DND-41 (cell line): ENCODE measurements at regions not wholly inside any gene's neighbourhood (a gene's known extent, or its start where the extent isn't known, plus 50 kb on each side); places are given as distances from the start of the nearest gene placed in this dataset.

Experiments
- ATAC-seq: fragments of 200-7000 bp; cut with Tn5 transposase; 3 replicates; pipeline ENCODE4 v1.9.1; 2021; ENCODE audit warnings: low read depth; ENCODE audit not compliant: insufficient read depth
- DNase-seq: peaks from one replicate; pipeline ENCODE4 v3.0.0-alpha.2; 2020
- H2AFZ ChIP-seq: 2 replicates; pipeline ENCODE4 v1.6.0; 2012; ENCODE audit warnings: low read depth, low read length
- H3K27ac ChIP-seq: 2 replicates; pipeline ENCODE4 v1.5.1; 2012; ENCODE audit warnings: low read length, inconsistent platforms
- H3K27me3 ChIP-seq: fragments of 200-600 bp; sonication (generic); 2 replicates; pipeline ENCODE4 v1.6.0; 2012; ENCODE audit warnings: low read length, mild to moderate bottlenecking, inconsistent platforms; ENCODE audit not compliant: insufficient read depth, poor library complexity
- H3K36me3 ChIP-seq: 2 replicates; pipeline ENCODE4 v1.5.1; 2012; ENCODE audit warnings: low read length, inconsistent platforms; ENCODE audit not compliant: insufficient read depth
- H3K4me1 ChIP-seq: 2 replicates; pipeline ENCODE4 v1.5.1; 2012; ENCODE audit warnings: mild to moderate bottlenecking, low read length; ENCODE audit not compliant: insufficient read depth
- H3K4me2 ChIP-seq: 2 replicates; pipeline ENCODE4 v1.6.0; 2012; ENCODE audit warnings: mild to moderate bottlenecking, moderate library complexity, low read length, inconsistent platforms; ENCODE audit not compliant: insufficient read depth
- H3K4me3 ChIP-seq, 2 experiments: fragments of 200-600 bp in 1 of 2; shearing (Covaris generic) in 1 of 2; 2 replicates each; pipeline ENCODE4 v1.5.1; 2012 to 2016; ENCODE audit warnings: inconsistent platforms in 2 of 2, low read length in 2 of 2, mild to moderate bottlenecking in 2 of 2, low read depth in 1 of 2, moderate library complexity in 1 of 2
- H3K79me2 ChIP-seq: 2 replicates; pipeline ENCODE4 v1.6.0; 2012; ENCODE audit warnings: low read length, inconsistent platforms; ENCODE audit not compliant: insufficient read depth
- H3K9ac ChIP-seq: 2 replicates; pipeline ENCODE4 v1.6.0; 2012; ENCODE audit warnings: low read depth, mild to moderate bottlenecking, inconsistent platforms, low read length, moderate library complexity
- H3K9me3 ChIP-seq: 2 replicates; pipeline ENCODE4 v1.5.1; 2012; ENCODE audit warnings: low read length, moderate library complexity, mild to moderate bottlenecking, inconsistent platforms; ENCODE audit not compliant: insufficient read depth, severe bottlenecking
- H4K20me1 ChIP-seq: 2 replicates; pipeline ENCODE4 v1.6.0; 2012; ENCODE audit warnings: low read length; ENCODE audit not compliant: insufficient read depth
- EZH2 ChIP-seq: IDR thresholded peaks from 3 replicates; pipeline ENCODE4 v1.6.1; 2012; ENCODE audit warnings: borderline replicate concordance, low read depth, mild to moderate bottlenecking, moderate library complexity, low read length, inconsistent platforms; ENCODE audit not compliant: severe bottlenecking
- TF ChIP-seq, protein P1 (sequence below): IDR thresholded peaks from 2 replicates; pipeline ENCODE4 v1.5.1; 2012; ENCODE audit warnings: borderline replicate concordance, low read length, moderate library complexity, mild to moderate bottlenecking; ENCODE audit not compliant: poor library complexity, severe bottlenecking; ENCODE audit errors: extremely low read depth

GRCh38 chr12:92582893-92583292 is 119.9 kb upstream of the PLEKHG7 start:
- ATAC-seq: no peak
- no peak overlapping the region for H3K27ac ChIP-seq
- no peaks in the 10 kb centered on the region for H3K36me3 ChIP-seq
- no peaks in the 10 kb centered on the region for H4K20me1 ChIP-seq
- DNase-seq: no peak
- H2AFZ ChIP-seq: no peak overlapping the region
- H3K4me3 ChIP-seq: no peak overlapping the region
- no peak overlapping the region for H3K9ac ChIP-seq
- H3K4me2 ChIP-seq: no peak overlapping the region
- TF ChIP-seq, protein P1, sequence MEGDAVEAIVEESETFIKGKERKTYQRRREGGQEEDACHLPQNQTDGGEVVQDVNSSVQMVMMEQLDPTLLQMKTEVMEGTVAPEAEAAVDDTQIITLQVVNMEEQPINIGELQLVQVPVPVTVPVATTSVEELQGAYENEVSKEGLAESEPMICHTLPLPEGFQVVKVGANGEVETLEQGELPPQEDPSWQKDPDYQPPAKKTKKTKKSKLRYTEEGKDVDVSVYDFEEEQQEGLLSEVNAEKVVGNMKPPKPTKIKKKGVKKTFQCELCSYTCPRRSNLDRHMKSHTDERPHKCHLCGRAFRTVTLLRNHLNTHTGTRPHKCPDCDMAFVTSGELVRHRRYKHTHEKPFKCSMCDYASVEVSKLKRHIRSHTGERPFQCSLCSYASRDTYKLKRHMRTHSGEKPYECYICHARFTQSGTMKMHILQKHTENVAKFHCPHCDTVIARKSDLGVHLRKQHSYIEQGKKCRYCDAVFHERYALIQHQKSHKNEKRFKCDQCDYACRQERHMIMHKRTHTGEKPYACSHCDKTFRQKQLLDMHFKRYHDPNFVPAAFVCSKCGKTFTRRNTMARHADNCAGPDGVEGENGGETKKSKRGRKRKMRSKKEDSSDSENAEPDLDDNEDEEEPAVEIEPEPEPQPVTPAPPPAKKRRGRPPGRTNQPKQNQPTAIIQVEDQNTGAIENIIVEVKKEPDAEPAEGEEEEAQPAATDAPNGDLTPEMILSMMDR: no peak
- TF ChIP-seq EZH2: no peak
- no peaks in the 10 kb centered on the region for H3K79me2 ChIP-seq
- no peaks in the 10 kb centered on the region for H3K9me3 ChIP-seq
- H3K27me3 ChIP-seq: no peaks in the 10 kb centered on the region
- no peaks in the 10 kb centered on the region; the same call in 1 of the 2 replicates for H3K4me1 ChIP-seq

DNA sequence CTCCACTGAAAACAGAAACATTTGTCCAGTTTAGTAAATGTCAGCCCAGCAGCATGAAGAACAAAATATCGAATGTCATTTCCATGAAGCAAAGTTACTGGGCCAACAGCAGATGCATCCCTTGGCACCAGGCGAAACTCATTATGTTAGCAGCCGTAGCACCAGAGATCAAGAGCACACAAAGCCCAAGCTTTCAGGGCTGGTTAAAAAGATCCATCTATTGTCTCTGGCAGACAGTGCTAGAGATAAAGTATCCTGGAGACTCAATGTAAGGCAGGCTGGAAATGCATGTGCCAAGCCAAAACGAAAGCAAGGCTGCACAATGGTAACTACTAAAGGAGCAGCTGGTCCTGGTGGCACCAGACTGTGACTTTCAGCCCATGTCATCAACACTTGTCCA is 120.3 kb upstream of the PLEKHG7 start:
- ATAC-seq (no peak), DNase-seq (no peak)
- Histone ChIP-seq H3K4me1 (no peaks in the 10 kb centered on the region; the same call in 1 of the 2 replicates), H3K27ac (no peak overlapping the region), H3K36me3 (no peaks in the 10 kb centered on the region), H3K4me3 (no peak overlapping the region), H3K9me3 (no peaks in the 10 kb centered on the region), H3K9ac (no peak overlapping the region), H2AFZ (no peak overlapping the region), H4K20me1 (no peaks in the 10 kb centered on the region), H3K79me2 (no peaks in the 10 kb centered on the region), H3K4me2 (no peak overlapping the region), H3K27me3 (no peaks in the 10 kb centered on the region)
- no peak for TF ChIP-seq EZH2

- no peak for ATAC-seq
- H3K4me2 ChIP-seq: no peak overlapping the region
Observed at GRCh38 chr12:92581604-92582003, 121.2 kb upstream of the PLEKHG7 start.

DNA sequence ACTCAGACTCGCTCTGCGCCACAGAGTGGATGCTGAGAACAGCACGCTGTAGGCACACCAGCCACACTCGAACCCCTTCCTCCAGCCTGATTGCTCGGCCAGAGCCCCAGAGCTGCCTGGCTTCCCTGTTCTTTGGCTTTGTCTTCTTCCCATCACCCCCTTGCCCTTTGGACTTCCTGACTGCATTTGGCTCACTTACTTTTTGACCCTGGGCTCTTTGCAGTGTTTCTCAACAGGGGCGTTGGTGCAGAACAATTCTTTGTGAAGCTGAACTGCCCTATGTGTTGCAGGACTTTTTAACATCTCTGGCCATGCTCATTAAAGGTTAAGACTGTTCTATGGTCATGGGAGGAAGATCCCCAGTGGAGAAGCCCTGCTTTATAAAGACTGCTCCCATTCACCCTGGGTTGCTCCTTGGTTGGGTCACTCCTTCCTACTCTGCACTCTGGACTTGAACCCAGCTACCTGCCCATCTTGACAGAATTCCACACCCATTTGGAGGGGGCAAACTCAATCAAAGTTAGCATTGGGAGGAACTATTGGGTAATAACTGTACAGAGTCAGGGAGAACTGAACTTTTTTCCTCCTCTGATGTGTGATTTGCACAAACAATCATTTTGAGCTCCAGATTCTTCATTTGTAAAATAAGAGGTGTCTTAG is 127.7 kb upstream of the PLEKHG7 start:
- no peak overlapping the region for H3K9ac ChIP-seq
- H4K20me1 ChIP-seq: no peaks in the 10 kb centered on the region
- H3K36me3 ChIP-seq: no peaks in the 10 kb centered on the region
- H2AFZ ChIP-seq: peak overlapping the region; percentile 31; the same call in 1 of the 2 replicates
- H3K4me3 ChIP-seq: no peak overlapping the region
- no peak for ATAC-seq
- no peaks in the 10 kb centered on the region for H3K9me3 ChIP-seq
- H3K79me2 ChIP-seq: no peaks in the 10 kb centered on the region
- TF ChIP-seq, protein P1: no peak
- TF ChIP-seq EZH2: no peak
- no peaks in the 10 kb centered on the region for H3K27me3 ChIP-seq
- no peak overlapping the region for H3K27ac ChIP-seq
- H3K4me2 ChIP-seq: no peak overlapping the region
- H3K4me1 ChIP-seq: peaks cover 8% of the 10 kb centered on the region
- DNase-seq: no peak

More at GRCh38 chr12:92581604-92582003, 121.2 kb upstream of the PLEKHG7 start:
- no peak overlapping the region for H3K27ac ChIP-seq
- H3K79me2 ChIP-seq: no peaks in the 10 kb centered on the region
- no peaks in the 10 kb centered on the region for H4K20me1 ChIP-seq
- TF ChIP-seq EZH2: no peak
- TF ChIP-seq, protein P1: no peak
- no peaks in the 10 kb centered on the region for H3K27me3 ChIP-seq
- H3K9ac ChIP-seq: no peak overlapping the region
- no peak overlapping the region for H3K4me3 ChIP-seq
- H3K9me3 ChIP-seq: no peaks in the 10 kb centered on the region
- no peak overlapping the region for H2AFZ ChIP-seq
- no peaks in the 10 kb centered on the region for H3K36me3 ChIP-seq
- no peak for DNase-seq
- no peaks in the 10 kb centered on the region; the same call in 1 of the 2 replicates for H3K4me1 ChIP-seq
